DMS 273 treated with DMSO at 0.1 percent for 48 hours (cell line): ENCODE measurements at regions not wholly inside any gene's neighbourhood (a gene's known extent, or its start where the extent isn't known, plus 50 kb on each side); places are given as distances from the start of the nearest gene placed in this dataset.
"Not testable (repeated sequence)": the region's sequence is repeated elsewhere in the genome, so short reads cannot be mapped to it uniquely, and the experiment has no call there.

ENCODE experiments used
- DNase-seq: peaks from one replicate; lab custom pipeline; 2025; lab: John Stamatoyannopoulos, UW

DNA sequence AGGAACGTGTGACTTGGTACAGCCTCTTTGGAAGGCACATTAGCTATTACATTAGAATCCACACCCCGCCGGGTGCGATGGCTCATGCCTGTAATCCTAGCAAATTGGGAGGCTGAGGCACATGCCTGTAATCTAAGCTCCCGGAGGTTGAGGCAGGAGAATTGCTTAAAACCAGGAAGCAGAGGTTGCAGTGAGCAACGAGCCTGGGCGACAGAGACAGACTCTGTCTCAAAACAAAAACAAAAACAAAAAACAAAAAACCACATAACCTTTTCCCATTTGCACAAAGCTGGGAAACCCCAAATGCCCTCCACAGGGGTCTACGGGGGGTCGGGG lies 82.7 kb upstream of the METTL9 start:
- DNase-seq = not testable (repeated sequence)

- DNase-seq = not testable (repeated sequence)
Measured at GRCh38 chr16:21517263-21517662, 82.1 kb upstream of the METTL9 start.

GRCh38 chr16:21519361-21520133 lies 79.8 kb upstream of the METTL9 start:
- DNase-seq = not testable (repeated sequence)

- peak; percentile 74 for DNase-seq
Measured at GRCh38 chr16:21520134-21521047, 79.0 kb upstream of the METTL9 start.

- not testable (repeated sequence) for DNase-seq
Measured at GRCh38 chr16:21521048-21521389, 78.4 kb upstream of the METTL9 start.

DNA sequence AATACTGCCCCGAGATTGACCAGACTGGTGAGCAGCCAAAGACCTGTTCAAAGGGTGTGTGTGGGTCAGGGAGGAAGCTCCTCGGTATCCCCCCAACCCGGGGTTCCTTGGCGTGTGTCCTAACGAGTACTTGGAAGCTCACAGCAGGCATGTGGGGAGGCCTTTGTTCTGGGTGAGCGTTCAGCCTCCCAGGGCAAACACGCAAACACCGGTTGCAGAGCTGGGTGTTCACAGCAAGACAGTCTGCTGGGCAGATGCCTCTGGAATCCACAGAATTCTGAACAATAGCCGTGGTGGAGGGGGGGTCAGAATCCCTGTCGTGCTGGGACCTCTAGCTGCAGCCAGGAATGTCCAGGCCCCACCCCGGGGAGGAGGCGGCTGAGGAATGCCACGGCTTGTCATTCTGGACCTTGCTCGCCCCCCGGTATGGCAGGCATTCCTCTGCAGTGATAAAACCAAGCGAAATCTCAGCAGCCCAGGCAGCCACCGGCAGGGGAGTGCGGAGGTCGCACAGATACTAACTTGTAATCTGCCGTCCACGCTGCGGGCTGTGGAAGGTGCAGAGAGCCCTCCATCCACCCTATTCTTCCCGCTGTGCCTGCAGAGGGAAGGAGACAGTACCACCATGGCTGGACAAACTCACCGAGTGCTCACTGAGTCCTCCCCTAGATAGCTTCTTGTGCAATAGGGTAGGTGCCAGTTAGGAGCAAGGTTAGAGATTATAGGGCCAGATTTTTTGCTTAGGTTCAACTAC lies 77.8 kb upstream of the METTL9 start:
- not testable (repeated sequence) for DNase-seq

- DNase-seq = not testable (repeated sequence)
Measured at GRCh38 chr16:21522846-21523245, 76.5 kb upstream of the METTL9 start.

DNA sequence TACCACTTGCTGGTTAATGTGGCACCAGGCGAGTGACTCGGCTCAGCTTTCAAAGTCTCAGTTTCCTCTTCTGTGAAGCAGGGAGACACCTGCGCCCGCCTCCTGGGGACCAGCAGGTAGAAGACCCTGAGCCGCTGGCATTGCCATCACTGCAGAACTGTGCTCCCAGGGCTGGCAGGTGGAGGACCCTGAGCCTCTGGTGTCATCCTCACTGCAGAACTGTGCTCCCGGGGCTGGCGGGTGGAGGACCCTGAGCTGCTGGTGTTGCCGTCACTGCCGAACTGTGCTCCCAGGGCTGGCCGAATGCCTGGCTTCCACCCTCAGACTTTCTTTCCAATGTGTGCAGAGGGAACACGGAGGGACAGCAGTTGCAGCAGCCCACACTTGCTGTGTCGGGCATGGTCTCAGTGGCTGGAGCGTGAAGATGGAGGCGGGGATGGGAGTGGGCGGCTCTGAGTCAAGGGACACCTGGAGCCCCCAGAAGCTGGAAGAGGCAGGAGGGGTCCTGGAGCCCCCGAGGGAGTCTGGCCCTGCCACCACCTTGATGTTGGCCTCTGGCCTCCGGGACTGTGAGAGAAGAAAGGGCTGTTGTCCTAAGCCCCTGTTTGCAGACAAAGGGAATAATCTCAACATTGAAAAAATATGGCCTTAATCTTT lies 75.8 kb upstream of the METTL9 start:
- no peak for DNase-seq

DNA sequence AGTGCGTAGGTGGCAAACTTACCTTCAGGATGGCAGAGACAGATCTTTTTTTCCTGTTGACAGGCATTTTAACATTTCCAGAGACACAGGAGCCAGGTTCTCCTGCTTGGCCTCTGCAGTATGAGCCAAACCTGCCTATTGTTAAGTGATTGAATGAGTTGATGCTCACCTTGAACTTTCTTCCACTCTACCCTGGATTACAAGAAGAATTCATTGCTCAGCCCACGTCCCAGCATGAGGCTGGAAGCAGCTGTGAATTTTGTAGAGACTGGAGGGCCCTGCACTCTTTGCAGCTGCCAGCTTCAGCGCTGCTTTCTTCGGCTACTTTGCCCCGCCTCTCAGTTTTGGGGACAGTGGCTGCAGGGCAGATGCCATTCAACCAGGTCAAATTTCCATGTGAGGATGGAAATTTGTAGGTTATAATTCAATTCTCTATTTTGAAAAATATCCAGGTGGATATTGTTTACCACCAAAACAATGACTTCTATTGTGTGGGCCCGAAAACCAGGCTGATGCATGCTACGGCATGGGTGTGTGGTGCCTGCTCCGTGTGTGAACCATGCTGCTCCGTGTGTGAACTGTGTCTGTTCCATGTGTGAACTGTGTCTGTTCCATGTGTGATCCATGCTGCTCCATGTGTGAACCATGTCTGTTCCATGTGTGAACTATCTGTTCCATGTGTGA lies 75.2 kb upstream of the METTL9 start:
- no peak for DNase-seq

GRCh38 chr16:21524752-21525028 lies 74.7 kb upstream of the METTL9 start:
- not testable (repeated sequence) for DNase-seq

DNA sequence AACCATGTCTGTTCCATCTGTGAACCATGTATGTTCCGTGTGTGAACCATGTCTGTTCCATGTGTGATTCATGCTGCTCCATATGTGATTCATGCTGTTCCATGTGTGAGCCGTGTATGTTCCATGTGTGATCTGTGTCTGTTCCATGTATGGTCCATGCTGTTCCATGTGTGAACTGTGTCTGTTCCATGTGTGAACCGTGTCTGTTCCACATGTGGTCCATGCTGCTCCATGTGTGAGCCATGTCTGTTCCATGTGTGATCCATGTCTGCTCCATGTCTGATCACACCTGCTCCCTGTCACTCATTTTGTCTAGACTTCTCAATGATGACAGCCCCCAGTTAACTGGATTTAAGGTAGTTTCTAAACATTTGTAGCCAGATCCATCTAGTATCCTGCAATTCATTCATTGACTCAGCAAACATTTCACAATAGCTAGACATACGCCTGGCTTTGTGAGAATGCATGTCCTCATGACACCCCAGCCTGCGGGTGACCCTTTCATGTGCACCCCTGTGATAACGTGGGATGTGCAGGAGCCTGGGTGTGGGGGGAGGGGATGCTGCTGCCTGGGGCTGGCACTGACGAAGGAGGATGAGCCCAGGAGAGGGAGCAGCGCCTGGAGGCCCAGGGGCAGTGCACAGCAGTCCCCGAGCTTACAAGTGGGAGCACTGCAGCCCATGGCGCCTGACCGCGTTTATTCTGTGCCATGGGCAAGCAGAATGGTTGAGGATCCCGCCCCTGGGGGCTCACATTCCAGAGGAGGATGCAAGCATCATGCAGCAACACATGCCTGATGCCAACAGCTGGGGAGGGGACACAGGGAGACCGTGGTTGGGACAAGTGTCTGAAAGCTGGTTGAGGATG lies 74.1 kb upstream of the METTL9 start:
- not testable (repeated sequence) for DNase-seq

DNA sequence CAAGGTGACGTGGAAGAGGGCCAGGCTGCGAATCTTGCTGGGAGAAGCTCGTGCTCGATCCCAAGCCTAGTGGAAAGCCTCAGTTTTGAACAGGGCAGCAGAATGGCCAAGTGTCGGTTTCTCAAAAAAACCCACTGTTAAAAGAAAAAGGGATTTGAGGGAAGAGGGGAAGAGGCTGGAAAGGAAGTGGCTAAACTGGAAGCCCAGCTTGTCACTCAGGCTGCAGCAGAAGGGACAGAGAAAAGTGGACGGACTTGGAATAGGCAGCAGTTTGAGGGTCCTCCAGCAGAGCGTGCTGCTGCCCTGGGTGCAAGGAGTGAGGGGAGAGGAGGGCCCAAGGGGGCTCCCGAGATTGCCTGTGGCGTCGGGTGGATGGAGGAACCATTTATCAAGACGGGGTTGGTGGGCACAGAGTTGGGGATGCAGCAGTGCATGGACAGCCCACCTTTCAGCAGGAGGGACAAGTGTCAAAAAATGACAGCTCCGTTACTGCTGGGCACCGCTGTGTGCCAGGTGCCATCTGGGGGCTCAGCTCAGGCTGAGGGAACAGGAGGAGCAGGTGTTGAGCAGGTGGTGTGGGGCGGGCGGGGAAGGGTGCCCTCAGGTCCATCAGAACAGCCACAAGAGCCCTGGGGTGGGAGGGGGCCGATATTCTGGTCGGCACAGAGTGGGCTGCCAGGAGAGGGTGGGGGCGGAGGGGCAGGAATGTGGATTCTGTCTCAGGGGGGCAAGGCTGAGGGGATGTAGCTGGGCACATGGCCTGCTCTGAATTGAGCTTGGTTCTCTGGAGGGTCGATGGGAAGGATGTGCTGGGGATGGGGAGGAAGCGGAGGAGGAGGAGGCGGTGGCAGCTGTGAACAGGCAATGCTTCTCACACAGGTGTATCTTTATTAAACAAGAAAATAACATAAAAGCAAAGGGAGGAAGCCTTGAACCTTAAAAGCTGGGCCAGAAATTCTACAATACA lies 73.1 kb upstream of the METTL9 start:
- not testable (repeated sequence) for DNase-seq

DNA sequence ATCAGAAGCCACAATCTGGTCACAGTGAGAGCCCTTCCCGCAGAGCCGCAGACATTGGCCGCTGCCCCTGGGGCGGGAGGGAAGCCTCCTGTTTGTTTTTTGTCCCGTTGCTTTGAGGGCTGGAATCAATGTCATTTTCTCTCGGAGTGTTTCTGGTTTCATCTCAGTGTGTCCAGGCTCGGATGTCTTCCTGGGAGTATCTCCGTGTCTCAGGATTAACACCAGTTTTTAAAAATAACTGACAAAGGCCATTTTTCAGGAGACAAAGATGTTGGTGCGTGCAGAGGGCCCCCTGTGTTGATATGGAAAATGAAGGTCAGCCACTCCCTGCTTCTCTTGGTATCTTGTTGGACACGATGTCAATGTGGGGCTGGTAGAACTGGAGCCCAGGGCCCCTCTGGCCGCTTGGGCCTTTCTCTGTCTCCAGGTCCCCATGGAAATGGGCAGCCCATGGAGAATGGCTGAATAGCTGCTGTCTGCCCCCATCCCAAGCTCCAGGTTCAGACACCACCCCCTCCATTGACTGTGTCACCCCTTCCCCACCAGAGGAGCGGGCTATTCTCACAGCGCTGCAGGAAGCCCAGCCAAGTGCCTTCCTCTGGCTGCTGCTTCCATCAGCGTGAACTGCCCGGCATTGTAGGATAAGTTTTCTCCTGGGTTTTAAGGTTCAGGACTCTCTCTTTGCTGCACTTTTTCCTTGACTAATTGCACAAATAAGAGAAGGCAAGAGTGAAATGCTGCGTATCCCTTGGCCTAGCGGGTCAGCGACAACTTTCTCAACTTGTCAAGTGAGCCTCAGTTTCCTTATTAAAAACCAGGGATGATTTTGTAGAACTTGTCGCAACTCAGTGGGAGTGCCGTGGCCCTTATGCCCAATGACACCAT lies 72.2 kb upstream of the METTL9 start:
- no peak for DNase-seq

DNA sequence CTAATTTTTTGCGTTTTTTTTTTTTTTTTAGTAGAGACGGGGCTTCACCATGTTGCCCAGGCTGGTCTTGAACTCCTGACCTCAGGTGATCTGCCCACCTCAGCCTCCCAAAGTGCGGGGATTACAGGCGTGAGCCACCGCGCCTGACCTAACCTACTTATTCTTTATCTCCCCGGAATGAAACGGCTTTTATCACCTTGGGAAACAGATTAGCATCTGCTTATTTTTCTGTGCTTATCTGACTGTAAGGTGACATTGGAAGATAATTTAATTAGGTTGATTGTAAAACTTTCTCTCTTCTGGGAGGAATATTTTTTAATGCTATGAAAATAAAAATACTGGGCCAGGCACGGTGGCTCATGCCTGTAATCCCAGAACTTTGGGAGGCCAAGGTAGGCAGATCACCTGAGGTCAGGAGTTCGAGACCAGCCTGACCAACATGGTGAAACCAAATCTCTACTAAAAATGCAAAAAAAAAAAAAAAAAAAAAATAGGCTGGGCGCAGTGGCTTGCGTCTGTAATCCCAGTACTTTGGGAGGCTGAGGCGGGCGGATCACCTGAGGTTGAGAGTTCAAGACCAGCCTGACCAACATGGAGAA lies 70.2 kb upstream of the METTL9 start:
- DNase-seq = not testable (repeated sequence)

DNA sequence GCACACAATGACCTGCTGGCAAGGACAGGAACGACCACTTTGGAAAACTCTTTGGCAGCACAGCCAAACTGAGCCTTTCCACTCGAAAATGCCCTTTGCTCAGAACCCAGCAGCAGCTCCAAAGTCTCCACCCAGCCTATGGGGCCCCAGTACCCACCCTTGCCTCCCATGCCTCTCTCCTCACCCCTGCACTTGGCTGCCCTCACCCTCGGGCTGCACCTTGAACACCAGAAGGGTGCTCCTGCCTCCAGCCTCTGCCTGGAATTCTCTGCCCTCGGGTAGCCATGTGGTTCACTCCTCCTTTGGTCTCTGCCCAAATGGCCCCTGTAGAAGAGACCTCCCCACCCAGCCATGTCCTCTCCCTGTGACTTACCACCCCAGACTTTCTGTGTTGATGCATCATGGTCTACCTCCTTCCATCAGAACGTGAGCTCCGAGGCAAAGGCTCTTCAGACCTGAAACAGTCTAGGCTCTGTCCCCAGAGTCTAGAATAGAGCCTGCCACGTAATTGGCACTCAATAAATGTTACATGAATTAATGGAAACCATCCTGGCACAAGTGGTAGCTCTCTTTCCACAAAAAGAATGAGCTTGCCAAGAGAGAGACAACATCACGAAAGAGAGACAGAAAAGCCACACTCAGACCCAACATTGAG lies 68.5 kb upstream of the METTL9 start:
- DNase-seq = not testable (repeated sequence)

DNA sequence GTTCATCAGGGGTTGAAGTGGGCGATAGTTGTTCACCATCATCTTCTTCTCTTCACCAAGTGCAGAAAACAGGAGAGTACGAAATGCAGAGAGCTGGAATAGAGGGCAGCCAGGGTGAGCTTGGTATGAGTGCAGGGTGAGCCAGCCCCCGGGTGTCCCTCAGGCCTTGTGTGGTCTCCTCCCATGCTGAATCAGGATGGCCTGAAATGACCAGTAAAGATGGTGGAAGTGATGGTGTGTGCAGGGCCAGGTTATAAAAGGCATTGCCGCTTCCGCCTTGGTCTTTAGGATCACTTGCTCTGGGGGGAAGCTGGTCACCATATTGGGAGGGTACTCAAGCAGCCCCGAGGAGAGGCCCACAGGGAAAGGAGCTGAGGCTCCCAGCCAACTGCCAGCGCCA lies 66.4 kb upstream of the METTL9 start:
- DNase-seq = not testable (repeated sequence)

DNA sequence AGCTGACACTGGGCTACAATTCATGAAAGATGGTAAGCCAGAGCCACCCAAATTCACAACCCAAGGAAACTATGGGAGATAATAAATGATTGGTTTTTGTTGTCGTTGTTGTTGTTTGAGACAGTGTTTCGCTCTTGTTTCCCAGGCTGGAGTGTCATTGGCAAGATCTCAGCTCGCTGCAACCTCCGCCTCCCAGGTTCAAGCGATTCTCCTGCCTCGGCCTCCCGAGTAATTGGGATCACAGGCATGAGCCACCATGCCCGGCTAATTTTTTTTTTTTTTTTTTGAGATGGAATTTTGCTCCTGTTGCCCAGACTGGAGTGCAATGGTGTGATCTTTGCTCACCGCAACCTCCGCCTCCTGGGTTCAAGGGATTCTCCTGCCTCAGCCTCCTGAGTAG lies 65.9 kb upstream of the METTL9 start:
- DNase-seq = not testable (repeated sequence)
